Fibroblast of peridontal ligament (primary cell): ENCODE measurements at regions not wholly inside any gene's neighbourhood (a gene's known extent, or its start where the extent isn't known, plus 50 kb on each side); places are given as distances from the start of the nearest gene placed in this dataset.
A peak's percentile ranks its signal among the peaks of the same experiment; 100 is the strongest.
"Not testable (repeated sequence)": the region's sequence is repeated elsewhere in the genome, so short reads cannot be mapped to it uniquely, and the experiment has no call there.

ENCODE experiments used
- DNase-seq: peaks from one replicate; pipeline ENCODE4 v3.0.0-alpha.2; 2010; ENCODE audit errors: extremely low read depth

- DNase-seq, result no peak
These were observed 90.0 kb downstream of the CD24 start for GRCh38 chr6:106884576-106884975.

GRCh38 chr6:106883808-106884262 lies 90.7 kb downstream of the CD24 start:
- DNase-seq, result no peak

DNA sequence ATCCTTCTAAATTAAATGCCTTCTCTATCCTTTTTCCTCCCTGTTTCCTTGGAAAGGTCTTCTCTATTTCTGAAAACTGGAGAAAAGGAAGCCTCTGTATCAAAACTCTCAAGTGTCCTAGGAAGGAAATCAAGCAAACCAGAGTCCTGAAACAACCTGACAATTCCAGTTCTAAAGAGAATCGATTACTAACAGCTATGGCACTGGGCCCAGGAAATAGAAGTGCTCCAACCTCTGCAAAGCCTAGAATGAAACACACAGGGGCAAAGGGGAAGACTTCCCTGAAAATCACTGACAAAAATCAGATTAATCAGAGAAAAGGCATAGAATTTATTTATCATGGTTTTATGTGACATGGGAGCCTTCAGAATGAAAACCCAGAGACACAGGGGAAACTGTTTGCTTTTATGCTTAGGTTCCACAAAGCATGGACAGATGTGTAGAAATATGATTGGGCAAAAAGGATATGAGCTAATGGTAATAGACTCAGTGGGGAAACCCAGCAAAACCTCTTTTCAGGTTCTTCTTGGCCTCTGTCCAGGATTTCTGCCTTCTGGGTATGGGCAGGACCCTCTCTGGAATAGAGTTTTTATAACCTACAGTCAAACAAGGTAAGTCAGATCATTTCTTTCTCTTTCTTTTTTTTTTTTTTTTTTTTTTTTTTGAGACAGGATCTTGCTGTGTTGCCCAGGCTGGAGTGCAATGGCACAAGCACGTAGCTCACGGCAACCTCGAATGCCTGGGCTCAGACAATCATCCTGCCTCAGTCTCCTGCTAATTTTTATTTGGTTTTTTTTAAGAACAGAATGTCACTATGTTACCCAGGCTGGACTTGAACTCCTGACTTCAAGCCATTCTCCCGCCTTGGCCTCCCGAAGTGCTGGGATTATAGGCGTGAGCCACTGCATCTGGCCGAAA lies 91.7 kb downstream of the CD24 start:
- DNase-seq, result no peak

- no peak for DNase-seq
These were observed 92.4 kb downstream of the CD24 start for GRCh38 chr6:106882138-106882537.

DNA sequence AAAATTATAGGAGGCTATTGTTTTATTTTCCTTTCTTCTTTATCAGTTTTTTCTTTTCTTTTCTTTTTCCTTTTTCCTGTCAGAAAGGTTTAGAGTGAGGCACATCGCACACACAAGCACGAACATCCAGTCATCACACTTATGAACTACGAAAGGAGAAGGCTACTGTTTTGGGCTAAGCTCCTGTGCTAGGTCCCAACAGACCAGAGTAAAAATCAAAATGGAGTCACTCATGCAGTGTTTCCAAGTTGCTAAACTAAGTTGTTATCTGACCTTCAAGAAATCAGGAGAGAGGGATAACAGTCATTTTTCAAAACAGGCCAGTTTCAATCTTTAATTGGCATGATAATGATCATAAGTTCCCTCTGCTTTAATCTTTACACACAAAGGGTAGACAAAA lies 93.6 kb downstream of the CD24 start:
- DNase-seq, result no peak

- DNase-seq, result no peak
These were observed 98.7 kb downstream of the CD24 start for GRCh38 chr6:106875782-106876321.

DNA sequence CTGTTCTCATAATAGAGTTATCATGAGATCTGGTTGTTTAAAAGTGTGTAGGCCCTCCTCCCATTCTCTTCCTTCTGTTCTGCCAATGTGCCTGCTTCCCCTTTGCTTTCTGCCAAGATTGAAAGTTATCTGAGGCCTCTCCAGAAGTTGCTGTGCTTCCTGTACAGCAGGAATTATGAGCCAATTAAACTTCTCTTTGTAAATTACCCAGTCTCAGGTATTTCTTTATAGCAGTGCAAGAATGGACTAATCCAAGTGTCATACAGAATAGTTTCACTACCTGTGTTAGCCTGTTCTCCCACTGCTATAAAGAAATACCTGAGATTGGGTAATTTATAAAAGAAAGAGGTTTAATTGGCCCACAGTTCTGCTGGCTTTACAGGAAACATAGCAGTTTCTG lies 100.0 kb downstream of the CD24 start:
- DNase-seq, result no peak

DNA sequence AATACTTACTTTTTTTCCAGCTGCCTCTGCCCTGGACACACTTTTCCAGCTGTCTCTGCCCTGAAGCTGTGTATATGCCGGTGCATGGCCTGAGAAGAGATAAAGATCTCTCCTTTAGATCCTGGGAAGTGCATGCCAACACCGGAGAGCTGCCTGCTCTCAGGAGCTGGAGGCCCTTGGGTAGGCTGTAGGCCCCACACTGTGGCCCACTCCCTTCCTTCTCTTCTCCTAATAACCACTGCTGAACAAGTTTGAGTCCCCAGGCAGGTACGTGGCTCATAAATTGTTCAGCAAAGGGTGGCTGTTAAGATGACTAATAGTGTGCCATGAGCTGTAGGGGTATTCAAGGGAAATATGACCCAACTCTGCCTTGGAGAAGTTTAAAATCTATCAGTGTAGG lies 102.5 kb downstream of the CD24 start:
- no peak for DNase-seq

- DNase-seq, result no peak
These were observed 103.5 kb downstream of the CD24 start for GRCh38 chr6:106870824-106871717.

GRCh38 chr6:106870069-106870468 lies 104.5 kb downstream of the CD24 start:
- peak; percentile 38 for DNase-seq

- DNase-seq, result no peak
These were observed 105.3 kb downstream of the CD24 start for GRCh38 chr6:106869203-106869602.

GRCh38 chr6:106866875-106867658 lies 107.5 kb downstream of the CD24 start:
- DNase-seq, result no peak

GRCh38 chr6:106862858-106863257 lies 111.7 kb downstream of the CD24 start:
- no peak for DNase-seq

GRCh38 chr6:106860940-106861339 lies 113.6 kb downstream of the CD24 start:
- no peak for DNase-seq

DNA sequence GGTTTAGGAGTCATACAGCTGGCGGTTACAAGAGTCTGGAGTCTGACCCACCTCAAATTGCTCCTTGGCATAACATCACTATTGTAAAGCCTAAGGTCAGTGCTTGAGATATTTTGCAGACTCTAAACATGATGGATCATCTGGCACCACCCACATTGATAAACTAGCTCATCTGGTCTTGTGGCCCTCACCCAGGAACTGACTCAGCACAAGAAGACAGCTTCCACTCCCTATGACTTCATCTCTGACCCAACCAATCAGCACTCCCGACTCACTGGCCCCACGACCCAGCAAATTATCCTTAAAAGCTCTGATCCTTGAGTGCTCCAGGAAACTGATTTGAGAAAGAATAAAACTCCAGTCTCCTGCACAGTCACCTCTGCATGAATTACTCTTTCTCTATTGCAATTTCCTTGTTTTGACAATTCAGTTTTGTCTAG lies 115.9 kb downstream of the CD24 start:
- peak; percentile 84 for DNase-seq

DNA sequence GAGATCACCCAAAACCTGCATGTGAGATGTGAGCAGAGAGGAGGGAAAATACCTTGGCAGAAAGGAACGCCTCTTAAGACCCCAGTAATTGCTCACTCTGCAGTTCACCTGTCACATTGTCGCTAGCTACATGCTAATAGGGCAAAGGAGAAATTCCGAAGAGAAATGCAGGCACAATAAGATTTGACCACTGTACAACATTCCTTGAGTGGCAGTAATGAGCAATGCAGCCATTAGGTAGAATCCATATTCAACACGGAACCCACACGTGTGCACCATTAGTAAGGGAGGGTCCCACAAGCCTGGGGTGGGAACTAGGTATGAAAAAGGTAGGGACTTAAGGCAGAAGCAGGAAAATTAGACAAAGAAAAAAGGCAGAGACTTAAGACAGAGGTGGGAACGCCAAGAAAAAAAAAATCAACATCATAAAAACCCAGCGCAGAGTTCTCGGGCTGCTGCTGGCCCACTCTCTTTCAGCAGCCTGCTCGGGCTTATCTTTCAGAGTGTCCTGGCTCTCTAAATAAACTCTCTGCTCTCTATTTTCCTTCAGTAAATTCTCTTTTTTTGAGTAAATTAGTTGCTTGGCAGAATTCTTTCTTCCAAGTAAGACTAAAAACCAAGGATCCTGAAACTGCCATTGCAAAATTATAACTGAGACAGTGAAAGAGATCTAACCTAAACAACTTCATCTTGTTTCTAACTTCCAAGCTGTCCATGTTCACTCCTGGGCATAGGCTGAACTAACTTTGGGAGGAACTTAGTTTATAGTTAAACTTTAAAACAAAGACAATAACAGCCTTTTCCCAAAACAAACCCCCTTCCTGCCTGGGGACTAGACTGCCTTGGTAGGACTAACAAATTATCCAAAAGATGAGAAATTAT lies 116.5 kb downstream of the CD24 start:
- DNase-seq, result no peak

GRCh38 chr6:106857310-106857709 lies 117.2 kb downstream of the CD24 start:
- DNase-seq, result not testable (repeated sequence)

DNA sequence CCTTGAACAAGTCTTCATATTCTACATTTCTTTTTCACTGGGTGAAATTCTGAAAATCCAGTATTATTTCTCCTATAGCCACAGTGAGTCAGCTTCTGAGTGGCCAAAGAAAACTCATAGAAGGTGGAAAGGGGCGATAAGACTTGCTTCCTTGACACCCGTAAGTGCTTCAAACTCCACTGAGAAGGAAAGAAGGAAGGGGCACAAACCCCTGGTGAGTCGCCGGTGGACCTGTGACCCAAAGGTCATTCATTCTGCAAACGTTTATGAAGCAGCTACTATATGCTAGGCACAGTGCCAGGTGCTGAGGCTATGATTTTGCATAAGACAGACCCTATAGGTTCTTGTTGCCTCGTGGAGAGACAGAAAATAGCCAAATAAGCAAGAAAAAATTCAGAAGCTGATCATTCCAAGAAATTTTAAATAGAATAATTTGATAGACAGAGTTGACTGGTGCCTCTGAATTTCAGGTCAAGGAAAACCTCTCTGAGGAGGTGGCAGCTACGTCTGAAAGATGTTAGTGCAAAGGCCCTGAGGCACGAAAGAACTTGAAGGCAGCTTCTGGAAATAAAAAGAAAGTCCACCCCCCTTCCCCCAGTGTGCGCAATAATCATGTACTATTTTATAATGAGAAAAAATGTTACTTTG lies 118.2 kb downstream of the CD24 start:
- no peak for DNase-seq

- DNase-seq, result no peak
These were observed 119.4 kb downstream of the CD24 start for GRCh38 chr6:106855117-106855516.
